Skin epidermis (tissue), 12 donors: ENCODE measurements at regions not wholly inside any gene's neighbourhood (a gene's known extent, or its start where the extent isn't known, plus 50 kb on each side); places are given as distances from the start of the nearest gene placed in this dataset.
"Not testable (repeated sequence)": the region's sequence is repeated elsewhere in the genome, so short reads cannot be mapped to it uniquely, and the experiment has no call there.

Source experiments
- H3K27ac ChIP-seq, 21 experiments: fragments of 200-600 bp; sonication (generic) in 11 of 21; one replicate each; pipeline ENCODE4 v1.5.0; 2020; ENCODE audit warnings: mild to moderate bottlenecking in 3 of 21, inconsistent platforms in 2 of 21, moderate library complexity in 2 of 21
- H3K4me3 ChIP-seq, 7 experiments: fragments of 200-600 bp; sonication (generic) in 2 of 7; one replicate each; pipeline ENCODE4 v1.5.0; 2020; ENCODE audit warnings: inconsistent platforms in 2 of 7, mild to moderate bottlenecking in 2 of 7, moderate library complexity in 1 of 7

DNA sequence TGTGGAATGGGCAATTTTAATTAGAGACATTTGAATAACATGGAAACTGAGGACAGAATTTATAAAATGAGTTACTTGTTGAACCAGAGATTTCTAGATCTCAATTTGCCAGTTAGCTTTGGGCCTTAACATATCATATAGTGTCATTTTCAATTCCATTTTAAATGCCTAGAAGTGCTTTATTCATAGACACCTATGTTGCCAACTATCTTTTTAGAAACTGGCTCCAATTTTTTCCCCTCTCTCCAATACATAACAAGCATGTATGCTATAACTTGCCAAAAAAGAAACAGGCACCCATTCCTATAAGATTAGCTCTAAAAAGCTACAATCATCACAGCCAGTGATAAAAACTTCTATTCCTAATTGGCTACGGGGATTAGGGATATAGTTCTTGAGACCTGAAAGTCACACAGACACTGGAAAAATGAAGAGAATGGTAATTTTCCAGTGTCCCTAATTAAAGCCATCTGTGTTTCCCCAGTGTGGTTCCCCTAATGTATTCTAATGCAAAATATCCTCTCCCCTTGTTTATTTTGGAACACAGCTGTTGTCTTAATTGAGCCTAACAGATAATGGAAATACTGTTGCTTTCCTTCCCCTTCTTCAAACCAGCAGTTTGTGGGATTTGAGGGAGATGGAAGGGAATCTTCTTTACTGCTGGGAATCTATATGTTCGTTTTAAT lies 205.5 kb upstream of the FSHR start:
- Histone ChIP-seq H3K27ac (no peak overlapping the region), H3K4me3 (no peak overlapping the region)

DNA sequence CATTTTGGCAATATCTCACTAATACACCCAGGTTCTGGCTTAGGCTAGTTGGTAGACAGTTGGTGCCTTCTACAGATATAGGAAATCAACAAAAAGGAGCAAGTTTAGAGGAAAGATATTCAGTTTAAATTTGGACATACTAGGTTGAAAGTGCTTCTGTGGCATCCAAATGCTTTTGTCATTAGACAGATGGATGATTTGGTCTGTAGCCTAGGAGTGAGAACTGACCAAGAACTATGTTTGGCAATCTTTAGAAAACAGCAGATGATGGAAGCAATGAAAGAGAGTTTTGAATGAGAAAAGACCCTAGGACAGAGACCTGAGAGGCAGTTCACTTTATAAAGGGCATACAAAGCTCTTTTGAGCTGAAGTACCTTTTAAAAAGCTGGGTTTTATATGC lies 201.3 kb upstream of the FSHR start:
- Histone ChIP-seq H3K27ac (no peak overlapping the region), H3K4me3 (no peak overlapping the region)

DNA sequence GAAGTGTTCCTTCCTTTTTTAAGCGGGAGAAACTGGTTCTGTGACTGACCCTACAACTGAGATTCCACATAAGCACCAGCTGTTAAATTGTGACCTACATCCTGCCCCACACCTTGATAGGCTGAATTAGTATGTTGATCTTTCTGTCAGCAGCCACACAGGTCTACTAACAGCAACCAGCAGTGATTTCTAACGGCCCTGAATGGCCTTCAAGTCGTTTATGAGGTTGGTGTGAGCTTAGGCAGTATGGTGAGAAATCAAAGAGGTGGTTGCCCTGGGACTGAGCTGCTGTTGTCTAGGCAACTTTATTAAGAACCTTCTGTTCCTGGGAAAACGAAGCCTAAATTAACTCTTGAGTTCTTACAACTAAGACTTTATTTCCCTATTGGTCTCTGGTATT lies 197.2 kb upstream of the FSHR start:
- no peak overlapping the region for H3K27ac ChIP-seq
- no peak overlapping the region for H3K4me3 ChIP-seq

DNA sequence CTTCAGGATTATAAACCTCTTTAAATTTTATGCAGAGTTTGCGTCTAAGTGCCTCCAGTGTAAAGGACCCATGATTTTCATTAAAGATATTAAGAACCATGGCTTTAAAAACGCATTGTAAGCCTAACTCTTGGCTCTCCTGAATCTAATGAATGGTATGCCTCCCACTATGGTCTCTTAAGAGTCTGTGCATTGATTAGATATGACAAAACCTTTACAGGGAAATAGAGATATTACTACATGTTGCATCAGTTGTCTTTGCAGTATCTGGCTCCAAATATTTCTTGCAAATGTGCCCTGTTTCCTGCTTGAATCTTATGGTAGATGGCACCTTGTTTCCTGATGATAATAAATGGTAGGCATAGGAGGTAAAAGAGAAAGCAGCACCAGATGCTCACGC lies 189.3 kb upstream of the FSHR start:
- Histone ChIP-seq H3K4me3 (no peak overlapping the region), H3K27ac (no peak overlapping the region)

DNA sequence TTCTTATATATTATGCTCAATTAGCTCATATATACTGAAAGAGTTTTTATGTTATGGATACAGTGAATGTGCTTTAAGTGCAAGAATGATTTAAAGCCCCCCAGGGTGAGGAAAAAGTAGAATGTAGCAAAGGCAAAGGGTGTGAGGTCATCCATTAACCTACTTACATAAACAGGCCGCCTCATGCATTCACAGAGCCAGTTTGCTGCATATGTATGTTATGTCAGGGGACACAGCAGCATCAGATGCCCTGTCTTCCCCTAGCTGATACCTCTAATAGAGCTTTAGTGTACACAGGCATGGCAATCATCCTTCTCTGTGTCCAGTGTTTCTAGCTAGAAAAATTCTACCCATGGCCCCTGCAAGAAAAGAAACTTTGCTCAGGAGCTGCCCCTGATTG lies 187.8 kb upstream of the FSHR start:
- no peak overlapping the region for H3K27ac ChIP-seq
- no peak overlapping the region for H3K4me3 ChIP-seq

DNA sequence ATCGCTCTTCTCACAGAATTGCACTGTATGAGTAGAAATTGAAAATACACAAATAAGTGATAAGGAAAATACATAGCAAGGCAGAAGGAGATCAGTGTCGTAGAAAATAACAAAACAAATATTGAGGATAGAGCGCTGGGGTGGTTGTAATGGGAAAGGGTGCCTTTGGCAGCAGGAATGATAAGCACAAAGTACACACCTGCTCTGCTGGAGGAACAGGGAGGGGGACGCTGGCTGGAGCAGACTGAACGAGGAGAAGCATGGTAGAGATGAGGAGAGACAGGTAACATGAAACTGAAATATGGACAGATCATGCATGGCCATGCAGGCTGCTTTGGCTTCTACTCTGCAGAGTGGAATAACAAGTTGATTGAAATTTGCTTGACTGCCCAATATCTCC lies 181.2 kb upstream of the FSHR start:
- H3K27ac ChIP-seq = no peak overlapping the region
- no peak overlapping the region for H3K4me3 ChIP-seq

DNA sequence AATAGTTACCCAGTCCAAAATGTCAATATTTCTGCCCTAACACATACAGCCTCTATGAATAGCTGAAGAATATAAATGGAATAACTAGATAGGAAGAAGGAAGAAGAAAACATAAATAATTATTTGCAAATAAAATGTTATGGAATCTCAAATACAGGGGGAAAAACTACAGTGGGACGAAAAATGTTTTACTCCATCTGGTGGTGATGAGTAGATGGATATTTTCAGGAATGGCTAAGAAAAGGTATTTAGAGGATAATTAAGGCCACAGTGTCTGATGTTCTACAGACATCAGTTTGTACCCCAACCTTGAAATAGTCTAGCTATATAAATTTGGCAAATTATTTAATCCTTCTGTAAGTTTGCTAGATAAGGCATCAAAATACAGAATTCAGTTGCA lies 178.1 kb upstream of the FSHR start:
- no peak overlapping the region for H3K27ac ChIP-seq
- H3K4me3 ChIP-seq = no peak overlapping the region

DNA sequence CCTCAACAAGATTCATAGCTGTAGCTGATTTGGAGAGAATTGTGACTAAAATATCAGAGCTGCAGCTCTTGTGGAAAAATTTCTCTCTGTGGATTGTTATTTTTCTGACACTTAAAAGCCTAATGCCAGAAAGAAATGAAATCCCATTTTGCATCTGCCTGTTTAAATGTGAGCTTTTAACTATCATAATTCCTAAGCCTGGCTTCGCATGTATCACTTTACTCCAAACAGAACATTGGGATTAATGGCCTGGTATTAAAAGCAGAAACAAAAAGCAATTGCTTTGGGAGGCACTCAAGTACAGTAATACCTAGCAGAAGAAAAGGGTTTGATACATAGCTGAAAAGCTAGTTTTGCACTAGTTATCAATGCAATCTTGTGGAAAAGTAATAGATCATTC lies 164.2 kb upstream of the FSHR start:
- Histone ChIP-seq H3K27ac (no peak overlapping the region), H3K4me3 (no peak overlapping the region)

DNA sequence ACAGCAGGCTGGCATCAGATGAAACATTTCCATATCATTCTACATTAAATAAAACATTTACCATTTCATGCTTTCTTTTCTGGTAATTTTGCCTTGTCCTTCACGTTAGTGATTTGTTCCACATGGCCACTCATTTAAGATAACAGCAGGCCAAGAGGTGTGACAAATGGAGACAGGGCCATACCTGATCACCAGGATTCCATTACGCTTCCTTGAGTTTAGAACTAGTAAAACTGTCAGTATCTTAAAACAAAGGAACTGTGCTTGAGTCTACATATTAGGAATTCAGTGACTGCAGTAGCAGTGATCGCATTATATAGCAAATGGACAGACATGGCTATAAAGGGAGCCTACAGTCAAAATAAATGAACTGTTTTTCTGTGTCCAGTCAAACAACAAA lies 155.1 kb upstream of the FSHR start:
- Histone ChIP-seq H3K27ac (no peak overlapping the region), H3K4me3 (no peak overlapping the region)

DNA sequence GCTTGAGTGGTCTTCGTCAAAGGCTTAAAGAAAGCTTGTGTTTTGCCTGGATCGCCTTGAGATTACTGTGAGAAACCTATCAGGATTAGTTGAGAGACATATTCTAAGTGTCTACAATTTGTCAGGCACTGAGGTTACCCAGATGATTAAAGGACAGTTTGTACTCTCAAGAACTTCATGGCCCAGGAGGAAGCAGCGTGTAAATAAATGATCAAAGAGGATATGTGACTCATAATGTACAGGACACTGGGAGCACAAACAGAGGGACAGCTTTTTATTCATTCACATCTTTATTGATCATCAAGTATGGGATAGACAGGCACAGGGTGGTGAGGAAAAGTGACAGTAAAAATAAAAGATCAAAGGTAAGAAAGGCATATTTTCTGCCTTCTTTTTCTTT lies 152.6 kb upstream of the FSHR start:
- Histone ChIP-seq H3K27ac (no peak overlapping the region), H3K4me3 (no peak overlapping the region)

DNA sequence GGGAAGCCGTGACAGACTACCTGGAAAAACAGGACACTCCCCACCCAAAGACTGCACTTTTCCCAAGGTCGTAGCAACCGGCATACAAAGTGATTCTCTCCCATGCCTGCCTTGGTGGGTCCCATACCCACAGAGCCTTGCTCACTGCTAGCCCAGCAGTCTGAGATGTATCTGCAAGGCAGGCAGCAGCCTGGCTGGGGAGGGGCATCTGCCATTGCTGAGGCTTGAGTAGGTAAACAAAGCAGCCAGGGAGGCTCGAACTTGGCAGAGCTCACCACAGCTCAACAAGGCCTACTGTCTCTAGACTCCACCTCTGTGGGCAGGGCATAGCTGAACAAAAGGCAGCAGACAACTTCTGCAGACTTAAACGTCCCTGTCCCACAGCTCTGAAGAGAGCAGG lies 144.4 kb upstream of the FSHR start:
- not testable (repeated sequence) for H3K4me3 ChIP-seq, H3K27ac ChIP-seq

DNA sequence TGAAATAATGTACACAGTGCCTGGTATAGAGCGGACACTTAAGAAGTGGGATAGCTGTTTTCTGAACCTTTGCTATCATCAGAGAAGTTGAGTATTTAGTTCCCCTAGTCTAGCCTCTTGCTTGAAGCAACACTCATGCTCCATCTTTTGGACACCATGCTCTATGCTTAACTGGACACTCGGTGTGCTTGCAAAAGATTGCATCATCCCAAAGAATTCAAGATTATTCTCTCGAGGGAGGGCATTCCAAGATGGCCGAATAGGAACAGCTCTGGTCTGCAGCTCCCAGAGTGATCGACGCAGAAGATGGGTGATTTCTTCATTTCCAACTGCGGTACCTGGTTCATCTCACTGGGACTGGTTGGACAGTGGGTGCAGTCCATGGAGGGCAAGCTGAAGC lies 143.9 kb upstream of the FSHR start:
- Histone ChIP-seq H3K27ac (no peak overlapping the region), H3K4me3 (no peak overlapping the region)

DNA sequence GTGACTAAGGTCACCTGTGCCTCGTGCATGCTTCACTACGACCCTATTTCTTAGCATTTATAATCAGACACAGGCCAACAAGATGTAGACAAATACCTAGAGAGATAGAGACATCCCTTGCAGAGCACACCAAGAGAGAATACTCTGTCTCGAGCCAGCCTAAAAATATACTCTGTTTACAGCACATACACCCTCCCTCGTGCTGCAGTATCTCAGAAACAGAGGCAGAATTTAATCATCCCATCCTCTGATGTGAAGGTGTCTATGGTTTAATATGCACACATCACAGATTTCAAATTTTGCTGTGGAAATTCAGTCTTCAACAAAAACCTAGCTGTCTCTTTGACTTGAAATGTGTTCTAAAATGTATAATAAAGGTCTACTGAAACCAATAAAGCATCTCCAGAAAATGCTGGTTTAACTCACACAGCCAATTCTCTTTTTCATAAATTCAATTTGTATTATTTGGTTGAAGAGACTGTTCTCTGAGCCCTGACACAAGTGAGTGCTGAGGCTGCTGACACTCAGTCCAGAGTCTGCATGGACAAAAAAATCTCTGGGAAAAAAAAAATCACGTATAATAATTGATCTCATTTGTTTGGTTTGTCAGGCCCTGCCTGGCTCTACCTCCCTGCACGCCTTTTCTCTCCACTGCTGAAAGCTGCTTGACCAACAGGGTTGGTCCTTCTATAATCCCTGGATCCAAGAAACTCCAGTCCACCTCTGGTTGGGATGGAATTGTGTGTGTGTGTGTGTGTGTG lies 142.0 kb upstream of the FSHR start:
- H3K4me3 ChIP-seq = no peak overlapping the region
- no peak overlapping the region for H3K27ac ChIP-seq

DNA sequence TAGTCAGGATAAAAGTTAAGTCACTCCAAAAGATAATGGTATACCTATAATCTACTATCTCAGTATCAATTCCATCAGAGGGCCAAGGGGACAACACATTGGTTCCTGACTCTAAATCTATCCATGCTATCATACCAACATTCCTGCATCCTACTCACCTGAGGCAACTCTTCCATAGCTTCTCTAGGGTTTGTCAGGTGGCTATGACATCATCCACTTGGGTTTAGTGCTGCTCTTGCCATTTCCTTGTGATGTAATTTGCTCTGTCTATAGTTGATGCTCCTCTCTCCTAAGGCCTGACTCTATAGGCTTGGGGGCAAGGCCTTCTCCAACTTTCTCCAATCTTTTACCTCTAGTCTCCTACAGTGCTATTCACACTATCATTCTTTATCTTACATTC lies 139.9 kb upstream of the FSHR start:
- H3K27ac ChIP-seq = no peak overlapping the region
- no peak overlapping the region for H3K4me3 ChIP-seq

DNA sequence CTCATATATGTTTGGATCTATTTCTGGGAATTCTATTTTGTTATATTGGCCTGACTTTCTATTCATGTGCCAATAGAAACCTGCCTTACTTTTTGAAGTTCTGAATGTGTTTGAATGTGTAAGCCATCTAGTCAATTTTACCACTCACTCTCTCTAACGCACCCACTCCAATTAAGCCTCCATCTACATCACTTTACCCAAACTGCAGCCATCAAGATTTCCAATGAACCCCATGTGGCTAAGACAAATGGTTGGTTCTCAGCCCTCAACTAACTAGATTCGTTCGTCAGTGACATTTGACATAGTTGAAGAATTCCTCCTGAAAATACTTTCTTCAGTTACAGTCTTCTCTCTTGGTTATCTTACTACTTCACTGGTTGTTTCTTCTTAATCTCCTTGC lies 137.3 kb upstream of the FSHR start:
- H3K27ac ChIP-seq = no peak overlapping the region
- H3K4me3 ChIP-seq = no peak overlapping the region

DNA sequence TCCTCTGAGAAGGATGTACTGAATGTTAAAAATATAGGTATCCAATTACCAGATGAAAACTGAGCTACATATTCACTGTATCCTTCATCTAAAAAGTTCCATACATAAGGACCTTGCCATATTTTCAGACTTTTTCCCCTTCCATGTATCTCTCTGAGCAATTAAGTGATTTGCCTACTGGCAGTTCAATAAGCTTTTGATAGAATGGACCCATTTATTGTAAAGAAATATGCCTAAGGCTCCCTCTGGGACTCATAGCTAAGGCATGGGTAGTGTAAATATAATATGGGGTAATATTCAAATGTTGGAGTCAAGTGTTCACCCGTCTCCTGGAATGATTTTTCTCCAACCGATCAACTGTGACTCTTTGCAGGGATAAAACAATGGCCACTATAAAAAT lies 135.4 kb upstream of the FSHR start:
- Histone ChIP-seq H3K4me3 (no peak overlapping the region), H3K27ac (no peak overlapping the region)

DNA sequence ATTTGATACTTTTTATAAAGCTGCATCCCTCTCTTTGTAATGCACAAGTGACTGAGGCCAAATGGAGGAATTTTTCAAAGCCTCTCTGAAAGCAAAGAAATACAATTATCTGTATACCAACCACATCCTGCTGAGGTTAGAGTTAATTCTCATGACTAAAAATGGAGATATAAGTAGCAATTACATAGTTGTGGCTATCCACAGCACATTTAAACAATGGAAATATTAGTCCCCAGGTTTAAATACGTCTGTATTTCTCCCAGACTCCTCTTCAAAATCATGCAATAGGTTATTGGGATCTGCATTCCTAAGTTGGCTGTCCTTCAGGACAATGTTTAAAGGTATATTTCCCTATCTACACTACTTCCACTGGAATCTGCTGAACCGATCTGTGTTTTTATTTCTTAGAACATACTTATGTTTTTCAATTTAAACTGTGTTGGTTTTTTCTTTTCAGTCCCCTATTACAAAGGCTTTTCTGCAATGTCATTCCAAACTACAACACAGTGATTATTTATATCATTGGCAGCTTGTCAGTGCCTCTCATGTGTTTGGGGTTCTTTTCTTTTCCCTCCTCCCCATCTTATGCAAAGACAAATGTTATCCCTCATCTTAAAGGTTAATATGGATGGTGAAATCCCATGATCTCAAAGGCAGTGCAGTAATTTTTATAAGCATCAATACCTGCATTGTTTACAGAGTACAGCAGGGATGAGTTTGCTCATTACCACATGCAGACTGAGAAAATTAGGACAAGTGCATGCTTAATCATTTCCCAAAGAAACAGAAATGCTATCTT lies 134.8 kb upstream of the FSHR start:
- H3K4me3 ChIP-seq = no peak overlapping the region
- H3K27ac ChIP-seq = peak overlapping the region in 1 of 21 experiments; percentile 41

DNA sequence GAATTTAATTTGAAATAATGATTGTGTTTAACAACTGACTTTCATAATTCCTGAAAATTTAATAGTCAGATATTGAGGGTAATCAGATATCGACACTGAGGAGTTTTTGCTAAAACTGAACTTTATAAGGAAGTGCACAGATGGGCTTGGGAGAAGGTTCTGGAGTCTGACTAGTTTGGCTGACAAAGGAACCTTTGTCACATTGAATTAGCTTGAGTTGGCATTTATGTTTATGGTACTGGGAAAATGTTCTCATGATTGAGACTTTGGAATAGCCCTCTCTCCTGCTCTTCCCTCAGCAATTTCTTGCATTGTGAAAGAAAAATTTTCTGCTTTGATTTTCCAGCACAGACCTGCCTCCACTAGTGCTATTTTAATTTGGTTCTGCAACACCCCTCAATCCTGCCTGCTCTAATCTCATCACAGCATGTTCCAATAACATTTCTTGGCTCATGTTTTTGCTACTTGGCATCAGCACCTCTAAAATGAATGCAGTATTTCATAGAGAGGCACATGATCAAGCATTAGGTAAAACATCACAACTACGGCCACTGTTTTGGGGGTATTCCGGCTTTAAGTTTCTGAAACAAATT lies 133.9 kb upstream of the FSHR start:
- Histone ChIP-seq H3K4me3 (no peak overlapping the region), H3K27ac (peak overlapping the region in 1 of 21 experiments; percentile 41)

DNA sequence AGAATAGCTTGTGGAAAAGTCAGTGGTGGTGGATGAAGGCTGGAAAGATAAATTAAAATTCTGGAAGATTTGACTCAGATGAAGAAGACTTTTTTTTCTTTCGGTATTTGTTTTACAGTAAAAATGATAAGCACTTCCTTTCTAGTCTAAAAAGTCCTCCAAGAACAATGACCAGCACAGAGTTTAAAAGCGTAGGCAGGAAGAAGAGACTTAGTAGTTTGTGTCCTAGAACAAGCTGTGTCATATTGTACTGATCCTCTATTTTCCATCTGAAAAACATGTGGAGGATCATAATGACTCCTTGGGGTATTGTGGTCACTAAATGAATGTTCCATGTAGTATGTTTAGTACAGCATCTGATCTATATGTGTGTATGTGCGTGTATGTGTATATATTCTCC lies 132.4 kb upstream of the FSHR start:
- Histone ChIP-seq H3K27ac (no peak overlapping the region), H3K4me3 (no peak overlapping the region)

DNA sequence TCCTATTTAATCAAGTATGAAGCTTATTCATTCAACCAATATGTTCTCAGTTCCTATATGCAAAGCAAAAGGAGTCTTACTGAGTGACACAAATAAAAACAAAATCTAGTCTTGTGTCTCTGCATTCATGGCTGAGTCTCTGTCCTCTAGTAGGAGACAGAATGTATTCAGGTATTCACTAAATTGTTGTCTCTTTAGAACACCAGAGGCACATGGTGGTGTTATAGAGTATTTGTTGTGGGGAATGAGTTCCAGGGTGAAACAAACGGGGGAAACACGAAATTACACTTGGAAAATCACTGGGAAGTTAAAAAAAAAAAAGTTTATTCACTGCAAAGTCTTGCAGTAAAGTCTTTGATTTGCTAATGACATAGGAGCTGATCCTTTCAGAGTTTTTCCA lies 131.7 kb upstream of the FSHR start:
- H3K4me3 ChIP-seq = no peak overlapping the region
- H3K27ac ChIP-seq = no peak overlapping the region

DNA sequence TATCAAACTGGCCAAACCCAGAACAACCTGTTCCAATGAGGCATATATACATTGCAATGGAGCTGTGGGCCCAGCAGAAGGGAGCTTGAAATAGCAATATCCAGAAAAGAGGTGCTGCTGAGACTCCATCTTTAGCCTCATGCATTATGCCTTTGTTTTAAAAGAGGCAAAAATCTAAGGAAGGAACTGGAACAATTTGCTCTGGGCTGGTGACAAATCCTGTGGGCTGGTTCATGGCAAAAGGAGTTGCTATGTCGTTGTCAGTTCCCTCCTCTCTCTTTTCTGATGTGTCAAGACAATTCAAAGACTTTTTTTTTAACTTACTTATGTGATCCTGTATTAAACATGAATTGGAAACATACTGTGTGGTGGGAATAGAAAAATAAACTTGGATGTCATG lies 124.2 kb upstream of the FSHR start:
- Histone ChIP-seq H3K27ac (no peak overlapping the region), H3K4me3 (no peak overlapping the region)
